ENCODE measurements at regions not wholly inside any gene's neighbourhood (a gene's known extent, or its start where the extent isn't known, plus 50 kb on each side); places are given as distances from the start of the nearest gene placed in this dataset.

DNA sequence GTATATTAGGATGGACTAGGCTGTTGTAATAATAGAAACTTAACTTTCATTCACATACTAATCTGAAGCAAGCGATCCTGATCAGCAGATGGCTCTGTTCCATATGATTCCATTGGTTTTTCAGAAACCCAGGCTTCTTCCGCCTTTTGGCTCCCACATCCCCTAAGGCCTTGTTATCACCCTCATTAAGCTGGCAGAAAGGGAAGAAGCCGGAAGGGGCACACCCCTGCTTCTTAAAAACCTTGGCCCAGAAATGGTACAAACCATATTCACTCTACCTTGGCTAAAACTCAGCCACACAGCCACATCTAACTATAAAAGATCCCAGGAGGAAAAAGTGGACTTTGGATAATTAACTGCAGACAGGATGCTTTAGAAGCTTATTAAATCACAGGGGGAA, 329.2 kb downstream of the PCNX1 start:
- TF ChIP-seq, protein P1, sequence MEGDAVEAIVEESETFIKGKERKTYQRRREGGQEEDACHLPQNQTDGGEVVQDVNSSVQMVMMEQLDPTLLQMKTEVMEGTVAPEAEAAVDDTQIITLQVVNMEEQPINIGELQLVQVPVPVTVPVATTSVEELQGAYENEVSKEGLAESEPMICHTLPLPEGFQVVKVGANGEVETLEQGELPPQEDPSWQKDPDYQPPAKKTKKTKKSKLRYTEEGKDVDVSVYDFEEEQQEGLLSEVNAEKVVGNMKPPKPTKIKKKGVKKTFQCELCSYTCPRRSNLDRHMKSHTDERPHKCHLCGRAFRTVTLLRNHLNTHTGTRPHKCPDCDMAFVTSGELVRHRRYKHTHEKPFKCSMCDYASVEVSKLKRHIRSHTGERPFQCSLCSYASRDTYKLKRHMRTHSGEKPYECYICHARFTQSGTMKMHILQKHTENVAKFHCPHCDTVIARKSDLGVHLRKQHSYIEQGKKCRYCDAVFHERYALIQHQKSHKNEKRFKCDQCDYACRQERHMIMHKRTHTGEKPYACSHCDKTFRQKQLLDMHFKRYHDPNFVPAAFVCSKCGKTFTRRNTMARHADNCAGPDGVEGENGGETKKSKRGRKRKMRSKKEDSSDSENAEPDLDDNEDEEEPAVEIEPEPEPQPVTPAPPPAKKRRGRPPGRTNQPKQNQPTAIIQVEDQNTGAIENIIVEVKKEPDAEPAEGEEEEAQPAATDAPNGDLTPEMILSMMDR (IDR thresholded peaks at IDR 0.05; ENCODE audit: low read depth, low read length, missing input control), result no peak
- TF ChIP-seq, protein P2, sequence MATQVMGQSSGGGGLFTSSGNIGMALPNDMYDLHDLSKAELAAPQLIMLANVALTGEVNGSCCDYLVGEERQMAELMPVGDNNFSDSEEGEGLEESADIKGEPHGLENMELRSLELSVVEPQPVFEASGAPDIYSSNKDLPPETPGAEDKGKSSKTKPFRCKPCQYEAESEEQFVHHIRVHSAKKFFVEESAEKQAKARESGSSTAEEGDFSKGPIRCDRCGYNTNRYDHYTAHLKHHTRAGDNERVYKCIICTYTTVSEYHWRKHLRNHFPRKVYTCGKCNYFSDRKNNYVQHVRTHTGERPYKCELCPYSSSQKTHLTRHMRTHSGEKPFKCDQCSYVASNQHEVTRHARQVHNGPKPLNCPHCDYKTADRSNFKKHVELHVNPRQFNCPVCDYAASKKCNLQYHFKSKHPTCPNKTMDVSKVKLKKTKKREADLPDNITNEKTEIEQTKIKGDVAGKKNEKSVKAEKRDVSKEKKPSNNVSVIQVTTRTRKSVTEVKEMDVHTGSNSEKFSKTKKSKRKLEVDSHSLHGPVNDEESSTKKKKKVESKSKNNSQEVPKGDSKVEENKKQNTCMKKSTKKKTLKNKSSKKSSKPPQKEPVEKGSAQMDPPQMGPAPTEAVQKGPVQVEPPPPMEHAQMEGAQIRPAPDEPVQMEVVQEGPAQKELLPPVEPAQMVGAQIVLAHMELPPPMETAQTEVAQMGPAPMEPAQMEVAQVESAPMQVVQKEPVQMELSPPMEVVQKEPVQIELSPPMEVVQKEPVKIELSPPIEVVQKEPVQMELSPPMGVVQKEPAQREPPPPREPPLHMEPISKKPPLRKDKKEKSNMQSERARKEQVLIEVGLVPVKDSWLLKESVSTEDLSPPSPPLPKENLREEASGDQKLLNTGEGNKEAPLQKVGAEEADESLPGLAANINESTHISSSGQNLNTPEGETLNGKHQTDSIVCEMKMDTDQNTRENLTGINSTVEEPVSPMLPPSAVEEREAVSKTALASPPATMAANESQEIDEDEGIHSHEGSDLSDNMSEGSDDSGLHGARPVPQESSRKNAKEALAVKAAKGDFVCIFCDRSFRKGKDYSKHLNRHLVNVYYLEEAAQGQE (IDR thresholded peaks at IDR 0.05), result no peak
- no peak for TF ChIP-seq RAD21 (IDR thresholded peaks at IDR 0.05)
- TF ChIP-seq, protein P3, sequence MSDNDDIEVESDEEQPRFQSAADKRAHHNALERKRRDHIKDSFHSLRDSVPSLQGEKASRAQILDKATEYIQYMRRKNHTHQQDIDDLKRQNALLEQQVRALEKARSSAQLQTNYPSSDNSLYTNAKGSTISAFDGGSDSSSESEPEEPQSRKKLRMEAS (IDR thresholded peaks at IDR 0.05), result no peak
- TF ChIP-seq RXRA (IDR thresholded peaks at IDR 0.05), result no peak
- TF ChIP-seq, protein P4, sequence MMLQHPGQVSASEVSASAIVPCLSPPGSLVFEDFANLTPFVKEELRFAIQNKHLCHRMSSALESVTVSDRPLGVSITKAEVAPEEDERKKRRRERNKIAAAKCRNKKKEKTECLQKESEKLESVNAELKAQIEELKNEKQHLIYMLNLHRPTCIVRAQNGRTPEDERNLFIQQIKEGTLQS (IDR thresholded peaks at IDR 0.05), result no peak
- TF ChIP-seq SP1 (IDR thresholded peaks at IDR 0.05), result no peak
- TF ChIP-seq GABPA (IDR thresholded peaks at IDR 0.05 in 1 of 2, conservative IDR thresholded peaks at IDR 0.05 in 1 of 2), result no peak
- TF ChIP-seq YY1 (IDR thresholded peaks at IDR 0.05), result no peak
- no peak for TF ChIP-seq JUND (IDR thresholded peaks at IDR 0.05)
- TF ChIP-seq, protein P5, sequence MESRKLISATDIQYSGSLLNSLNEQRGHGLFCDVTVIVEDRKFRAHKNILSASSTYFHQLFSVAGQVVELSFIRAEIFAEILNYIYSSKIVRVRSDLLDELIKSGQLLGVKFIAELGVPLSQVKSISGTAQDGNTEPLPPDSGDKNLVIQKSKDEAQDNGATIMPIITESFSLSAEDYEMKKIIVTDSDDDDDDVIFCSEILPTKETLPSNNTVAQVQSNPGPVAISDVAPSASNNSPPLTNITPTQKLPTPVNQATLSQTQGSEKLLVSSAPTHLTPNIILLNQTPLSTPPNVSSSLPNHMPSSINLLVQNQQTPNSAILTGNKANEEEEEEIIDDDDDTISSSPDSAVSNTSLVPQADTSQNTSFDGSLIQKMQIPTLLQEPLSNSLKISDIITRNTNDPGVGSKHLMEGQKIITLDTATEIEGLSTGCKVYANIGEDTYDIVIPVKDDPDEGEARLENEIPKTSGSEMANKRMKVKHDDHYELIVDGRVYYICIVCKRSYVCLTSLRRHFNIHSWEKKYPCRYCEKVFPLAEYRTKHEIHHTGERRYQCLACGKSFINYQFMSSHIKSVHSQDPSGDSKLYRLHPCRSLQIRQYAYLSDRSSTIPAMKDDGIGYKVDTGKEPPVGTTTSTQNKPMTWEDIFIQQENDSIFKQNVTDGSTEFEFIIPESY (IDR thresholded peaks at IDR 0.05), result no peak
- TF ChIP-seq TAF1 (conservative IDR thresholded peaks at IDR 0.05), result no peak
- no peak for TF ChIP-seq NR2F2 (IDR thresholded peaks at IDR 0.05)
- no peak for TF ChIP-seq EGR1 (IDR thresholded peaks at IDR 0.05; ENCODE audit: low read depth in 2 of 2)
